Astrocyte (in vitro differentiated cells and primary cell): ENCODE measurements at regions not wholly inside any gene's neighbourhood (a gene's known extent, or its start where the extent isn't known, plus 50 kb on each side); places are given as distances from the start of the nearest gene placed in this dataset.

Source experiments
- EZH2 ChIP-seq: IDR thresholded peaks from 2 replicates; pipeline ENCODE4 v1.6.1; 2012; ENCODE audit warnings: mild to moderate bottlenecking, low read length, inconsistent platforms; ENCODE audit not compliant: insufficient read depth
- TF ChIP-seq, protein P1 (sequence below): IDR thresholded peaks from 2 replicates; pipeline ENCODE4 v1.5.1; 2011; ENCODE audit warnings: low read depth, mild to moderate bottlenecking, inconsistent platforms, low read length, moderate library complexity; ENCODE audit not compliant: insufficient read depth

DNA sequence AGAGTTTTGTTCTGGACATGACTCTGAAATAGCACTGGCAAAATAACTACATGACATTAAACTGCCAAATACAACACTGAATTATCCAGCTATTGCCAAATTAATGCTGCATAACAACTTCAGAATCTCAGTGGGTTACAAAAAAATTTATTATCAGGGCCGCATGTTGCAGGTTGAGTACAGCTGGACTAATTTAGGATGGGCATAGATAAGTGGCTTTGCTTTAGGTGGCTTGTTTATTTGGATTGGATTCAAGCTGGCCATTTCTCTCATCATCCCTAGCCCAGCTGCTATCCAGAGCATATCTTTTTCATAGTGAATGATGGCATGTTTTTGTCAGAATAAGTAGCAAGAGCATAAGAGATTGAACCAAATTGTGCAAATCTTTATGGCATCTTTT, 1277.1 kb downstream of the REEP3 start:
- TF ChIP-seq, protein P1, sequence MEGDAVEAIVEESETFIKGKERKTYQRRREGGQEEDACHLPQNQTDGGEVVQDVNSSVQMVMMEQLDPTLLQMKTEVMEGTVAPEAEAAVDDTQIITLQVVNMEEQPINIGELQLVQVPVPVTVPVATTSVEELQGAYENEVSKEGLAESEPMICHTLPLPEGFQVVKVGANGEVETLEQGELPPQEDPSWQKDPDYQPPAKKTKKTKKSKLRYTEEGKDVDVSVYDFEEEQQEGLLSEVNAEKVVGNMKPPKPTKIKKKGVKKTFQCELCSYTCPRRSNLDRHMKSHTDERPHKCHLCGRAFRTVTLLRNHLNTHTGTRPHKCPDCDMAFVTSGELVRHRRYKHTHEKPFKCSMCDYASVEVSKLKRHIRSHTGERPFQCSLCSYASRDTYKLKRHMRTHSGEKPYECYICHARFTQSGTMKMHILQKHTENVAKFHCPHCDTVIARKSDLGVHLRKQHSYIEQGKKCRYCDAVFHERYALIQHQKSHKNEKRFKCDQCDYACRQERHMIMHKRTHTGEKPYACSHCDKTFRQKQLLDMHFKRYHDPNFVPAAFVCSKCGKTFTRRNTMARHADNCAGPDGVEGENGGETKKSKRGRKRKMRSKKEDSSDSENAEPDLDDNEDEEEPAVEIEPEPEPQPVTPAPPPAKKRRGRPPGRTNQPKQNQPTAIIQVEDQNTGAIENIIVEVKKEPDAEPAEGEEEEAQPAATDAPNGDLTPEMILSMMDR = no peak
- no peak for TF ChIP-seq EZH2
